ENCODE measurements at regions not wholly inside any gene's neighbourhood (a gene's known extent, or its start where the extent isn't known, plus 50 kb on each side); places are given as distances from the start of the nearest gene placed in this dataset.

GRCh38 chr4:162510937-162511336, 347.1 kb upstream of the FSTL5 start:
- no peak for TF ChIP-seq POLR2A (IDR thresholded peaks at IDR 0.05)
- TF ChIP-seq, protein P1, sequence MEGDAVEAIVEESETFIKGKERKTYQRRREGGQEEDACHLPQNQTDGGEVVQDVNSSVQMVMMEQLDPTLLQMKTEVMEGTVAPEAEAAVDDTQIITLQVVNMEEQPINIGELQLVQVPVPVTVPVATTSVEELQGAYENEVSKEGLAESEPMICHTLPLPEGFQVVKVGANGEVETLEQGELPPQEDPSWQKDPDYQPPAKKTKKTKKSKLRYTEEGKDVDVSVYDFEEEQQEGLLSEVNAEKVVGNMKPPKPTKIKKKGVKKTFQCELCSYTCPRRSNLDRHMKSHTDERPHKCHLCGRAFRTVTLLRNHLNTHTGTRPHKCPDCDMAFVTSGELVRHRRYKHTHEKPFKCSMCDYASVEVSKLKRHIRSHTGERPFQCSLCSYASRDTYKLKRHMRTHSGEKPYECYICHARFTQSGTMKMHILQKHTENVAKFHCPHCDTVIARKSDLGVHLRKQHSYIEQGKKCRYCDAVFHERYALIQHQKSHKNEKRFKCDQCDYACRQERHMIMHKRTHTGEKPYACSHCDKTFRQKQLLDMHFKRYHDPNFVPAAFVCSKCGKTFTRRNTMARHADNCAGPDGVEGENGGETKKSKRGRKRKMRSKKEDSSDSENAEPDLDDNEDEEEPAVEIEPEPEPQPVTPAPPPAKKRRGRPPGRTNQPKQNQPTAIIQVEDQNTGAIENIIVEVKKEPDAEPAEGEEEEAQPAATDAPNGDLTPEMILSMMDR (IDR thresholded peaks at IDR 0.05) = no peak
